Endothelial cell of hepatic sinusoid (primary cell): ENCODE measurements at regions not wholly inside any gene's neighbourhood (a gene's known extent, or its start where the extent isn't known, plus 50 kb on each side); places are given as distances from the start of the nearest gene placed in this dataset.
"Not testable (repeated sequence)": the region's sequence is repeated elsewhere in the genome, so short reads cannot be mapped to it uniquely, and the experiment has no call there.

ENCODE experiments used
- in situ Hi-C: cut with HindIII; loops from 2 replicates; pipeline ENCODE4 v1.10.0; 2017; ENCODE audit warnings: low sequenced_read_pairs

- in situ Hi-C loops: no loop called here
Observed at GRCh38 chr1:232579958-232580941, 49.7 kb downstream of the SIPA1L2 start.

- in situ Hi-C loops: no loop called here
Observed at GRCh38 chr1:232579466-232579865, 50.5 kb downstream of the SIPA1L2 start.

- in situ Hi-C loops: no loop called here
Observed at GRCh38 chr1:232578651-232579195, 51.2 kb downstream of the SIPA1L2 start.

- in situ Hi-C loops: no loop called here
Observed at GRCh38 chr1:232577772-232578171, 52.2 kb downstream of the SIPA1L2 start.

GRCh38 chr1:232576537-232576936, 53.4 kb downstream of the SIPA1L2 start:
- in situ Hi-C loops: no loop called here

- in situ Hi-C loops: no loop called here
Observed at GRCh38 chr1:232575763-232576040, 54.2 kb downstream of the SIPA1L2 start.

- in situ Hi-C loops: no loop called here
Observed at GRCh38 chr1:232574889-232575762, 54.8 kb downstream of the SIPA1L2 start.

GRCh38 chr1:232574077-232574476, 55.9 kb downstream of the SIPA1L2 start:
- in situ Hi-C loops: no loop called here

- in situ Hi-C loops: no loop called here
Observed at GRCh38 chr1:232571523-232571922, 58.4 kb downstream of the SIPA1L2 start.

- in situ Hi-C loops: no loop called here
Observed at GRCh38 chr1:232570007-232570406, 59.9 kb downstream of the SIPA1L2 start.

GRCh38 chr1:232569554-232569921, 60.4 kb downstream of the SIPA1L2 start:
- in situ Hi-C loops: not testable (repeated sequence)

- in situ Hi-C loops: no loop called here
Observed at GRCh38 chr1:232568906-232569553, 60.9 kb downstream of the SIPA1L2 start.

GRCh38 chr1:232568331-232568852, 61.5 kb downstream of the SIPA1L2 start:
- in situ Hi-C loops: no loop called here

GRCh38 chr1:232566093-232566492, 63.8 kb downstream of the SIPA1L2 start:
- in situ Hi-C loops: no loop called here

GRCh38 chr1:232562855-232563510, 67.0 kb downstream of the SIPA1L2 start:
- in situ Hi-C loops: no loop called here

GRCh38 chr1:232561381-232561780, 68.6 kb downstream of the SIPA1L2 start:
- in situ Hi-C loops: no loop called here

- in situ Hi-C loops: no loop called here
Observed at GRCh38 chr1:232560940-232561339, 69.0 kb downstream of the SIPA1L2 start.

- in situ Hi-C loops: no loop called here
Observed at GRCh38 chr1:232558954-232559353, 71.0 kb downstream of the SIPA1L2 start.

- in situ Hi-C loops: no loop called here
Observed at GRCh38 chr1:232557502-232558191, 72.3 kb downstream of the SIPA1L2 start.

- in situ Hi-C loops: no loop called here
Observed at GRCh38 chr1:232557096-232557495, 72.8 kb downstream of the SIPA1L2 start.
